ENCODE measurements at regions not wholly inside any gene's neighbourhood (a gene's known extent, or its start where the extent isn't known, plus 50 kb on each side); places are given as distances from the start of the nearest gene placed in this dataset.

DNA sequence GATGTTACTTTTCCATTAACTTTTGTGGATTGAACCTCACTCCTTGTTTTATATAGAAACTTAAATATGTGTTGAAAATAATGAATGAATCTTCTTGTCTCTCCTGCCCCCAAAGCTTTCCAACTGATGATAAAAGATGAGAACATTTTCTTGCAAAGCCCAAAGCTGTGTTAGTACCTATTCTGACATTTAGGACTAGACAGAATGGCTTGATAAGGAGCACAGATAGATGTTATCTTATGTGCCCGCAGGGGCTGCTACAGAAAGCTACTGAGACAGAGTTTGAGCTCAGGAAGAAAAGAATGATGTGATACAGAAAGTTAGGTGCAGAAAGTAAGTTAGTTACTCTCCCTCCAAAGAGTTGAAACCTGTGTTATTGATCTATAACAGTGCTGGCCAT lies 109.4 kb upstream of the ATP11B start:
- WGBS (ENCODE audit: insufficient coverage) = 29% methylated on average over 1 of the region's 1 CpG
- Histone ChIP-seq H3K4me1 (ENCODE audit: control insufficient read depth in 1 of 2, extremely low read depth in 1 of 2, insufficient read depth in 2 of 2, low read length in 2 of 2) (peaks cover 3 to 11% of the 10 kb centered on the region in 2 experiments), H3K27ac (ENCODE audit: low read length) (no peak overlapping the region), H3K9me3 (no peaks in the 10 kb centered on the region), H3K4me3 (ENCODE audit: control insufficient read depth in 1 of 2, extremely low read depth in 1 of 2, low read length in 1 of 2) (no peak overlapping the region), H3K36me3 (ENCODE audit: control insufficient read depth in 2 of 2, extremely low read depth in 1 of 2, insufficient read depth in 1 of 2, low read length in 1 of 2) (no peaks in the 10 kb centered on the region), H3K27me3 (replicated peaks in 1 of 2; ENCODE audit: control insufficient read depth in 2 of 2, extremely low read depth in 1 of 2, insufficient read depth in 2 of 2, low read length in 1 of 2) (peaks cover 6 to 31% of the 10 kb centered on the region in 2 experiments)
- no peak for ATAC-seq (replicated peaks in 1 of 4)
- Mint-ChIP-seq H3K36me3 (no peaks in the 10 kb centered on the region), H3K4me3 (peak overlapping the region in 2 of 3 donors; percentile 58 to 72), H3K27ac (no peak overlapping the region), H3K4me1 (peaks cover 10 to 14% (median 11%) of the 10 kb centered on the region in 3 donors), H3K27me3 (peaks cover 39 to 55% of the 10 kb centered on the region in 2 donors), H3K9me3 (no peaks in the 10 kb centered on the region)
- CTCF ChIA-PET = interaction anchor here (0.5 to 1.6 kb wide), 9 partner anchors 26 to 1994 kb away, joined by 3 to 5 read pairs (median 3); no protein-coding TSS in a partner anchor
- DNase-seq = no peak
- POLR2A ChIA-PET = no interaction called here

DNA sequence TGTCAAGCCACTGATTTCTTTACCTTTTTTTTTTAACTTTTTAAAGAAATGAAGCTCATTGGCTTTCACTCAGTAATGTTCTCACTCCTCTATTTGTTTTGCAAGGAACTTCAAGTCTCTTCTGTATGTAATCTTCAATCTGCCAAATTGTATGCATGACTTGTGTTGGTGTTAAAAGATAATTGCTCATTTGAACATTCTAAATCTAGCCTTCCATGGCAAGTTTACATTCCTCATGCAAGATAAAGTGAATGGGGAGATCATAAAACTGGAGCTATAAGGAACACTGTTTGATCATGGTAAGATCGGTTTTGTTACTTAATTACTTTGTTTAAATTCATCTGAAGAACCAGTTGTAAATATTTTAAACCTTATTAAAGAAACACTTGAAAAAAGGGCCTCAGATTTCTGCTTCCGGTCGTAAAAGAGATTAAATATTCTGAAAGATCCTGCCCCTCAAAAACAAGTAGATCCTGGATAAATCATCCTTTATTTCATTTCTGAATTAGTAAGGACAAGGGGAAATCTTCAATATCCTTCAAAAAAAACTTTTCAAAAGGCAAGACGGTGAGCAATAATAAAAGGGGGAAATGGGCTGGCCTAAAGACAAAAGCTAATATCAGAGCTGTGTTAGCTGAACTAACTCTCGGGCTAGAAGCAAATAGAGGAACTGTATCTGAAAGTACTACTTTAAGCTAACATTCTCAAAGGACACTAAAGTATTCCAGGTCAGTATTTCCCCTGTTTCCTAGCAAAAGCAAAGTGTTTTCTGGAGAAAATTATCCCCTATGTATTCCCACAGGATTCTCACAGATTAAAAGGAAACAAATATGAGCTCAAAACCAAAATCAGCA lies 107.0 kb upstream of the ATP11B start:
- no CpG with 5 or more reads among the region's 5 CpGs for WGBS (ENCODE audit: insufficient coverage)
- H3K4me1 Mint-ChIP-seq = peaks cover 10 to 14% (median 11%) of the 10 kb centered on the region in 3 donors

GRCh38 chr3:182690172-182690571 lies 103.1 kb upstream of the ATP11B start:
- Histone ChIP-seq H3K9me3 (no peaks in the 10 kb centered on the region), H3K4me3 (ENCODE audit: control insufficient read depth in 1 of 2, extremely low read depth in 1 of 2, low read length in 1 of 2) (no peak overlapping the region), H3K27ac (ENCODE audit: low read length) (no peak overlapping the region), H3K36me3 (ENCODE audit: control insufficient read depth in 2 of 2, extremely low read depth in 1 of 2, insufficient read depth in 1 of 2, low read length in 1 of 2) (no peaks in the 10 kb centered on the region), H3K27me3 (replicated peaks in 1 of 2; ENCODE audit: control insufficient read depth in 2 of 2, extremely low read depth in 1 of 2, insufficient read depth in 2 of 2, low read length in 1 of 2) (peaks cover 0 to 20% of the 10 kb centered on the region in 2 experiments), H3K4me1 (ENCODE audit: control insufficient read depth in 1 of 2, extremely low read depth in 1 of 2, insufficient read depth in 2 of 2, low read length in 2 of 2) (no peaks in the 10 kb centered on the region)
- H3K9me3 Mint-ChIP-seq = no peaks in the 10 kb centered on the region
- CTCF ChIA-PET = no interaction called here
- no peaks in the 10 kb centered on the region for H3K4me1 Mint-ChIP-seq
- no peak overlapping the region for H3K4me3 Mint-ChIP-seq
- ATAC-seq (replicated peaks in 1 of 4) (no peak), DNase-seq (no peak)
- 70% methylated on average over 2 of the region's 2 CpGs for WGBS (ENCODE audit: insufficient coverage)
- POLR2A ChIA-PET = no interaction called here
- no peak overlapping the region for H3K27ac Mint-ChIP-seq
- peaks cover 26 to 40% of the 10 kb centered on the region in 2 donors for H3K27me3 Mint-ChIP-seq
- H3K36me3 Mint-ChIP-seq = no peaks in the 10 kb centered on the region

More for the DNA sequence above, 107.0 kb upstream of the ATP11B start:
- Histone ChIP-seq H3K36me3 (ENCODE audit: control insufficient read depth in 2 of 2, extremely low read depth in 1 of 2, insufficient read depth in 1 of 2, low read length in 1 of 2) (no peaks in the 10 kb centered on the region), H3K9me3 (no peaks in the 10 kb centered on the region), H3K27me3 (replicated peaks in 1 of 2; ENCODE audit: control insufficient read depth in 2 of 2, extremely low read depth in 1 of 2, insufficient read depth in 2 of 2, low read length in 1 of 2) (peaks cover 6 to 34% of the 10 kb centered on the region in 2 experiments), H3K27ac (ENCODE audit: low read length) (no peak overlapping the region), H3K4me1 (ENCODE audit: control insufficient read depth in 1 of 2, extremely low read depth in 1 of 2, insufficient read depth in 2 of 2, low read length in 2 of 2) (peaks cover 3 to 11% of the 10 kb centered on the region in 2 experiments), H3K4me3 (ENCODE audit: control insufficient read depth in 1 of 2, extremely low read depth in 1 of 2, low read length in 1 of 2) (no peak overlapping the region)
- Mint-ChIP-seq H3K27ac (no peak overlapping the region), H3K4me3 (no peak overlapping the region), H3K9me3 (no peaks in the 10 kb centered on the region), H3K27me3 (peaks cover 39 to 61% of the 10 kb centered on the region in 2 donors), H3K36me3 (no peaks in the 10 kb centered on the region)
- DNase-seq (no peak), ATAC-seq (replicated peaks in 1 of 4) (no peak)
- ChIA-PET CTCF (interaction anchor here (0.7 to 1.0 kb wide), 3 partner anchors 22 to 1361 kb away, joined by 3 to 12 read pairs (median 3); no protein-coding TSS in a partner anchor), POLR2A (interaction anchor here in 1 of 2 donors (1.6 kb wide), 1 partner anchor 9 kb away, joined by 3 read pairs; no protein-coding TSS in a partner anchor)

GRCh38 chr3:182692021-182692420 lies 101.3 kb upstream of the ATP11B start:
- no peak for ATAC-seq (replicated peaks in 1 of 4)
- no peak overlapping the region for H3K27ac ChIP-seq (ENCODE audit: low read length)
- no peak overlapping the region for H3K4me3 Mint-ChIP-seq
- ChIA-PET POLR2A (no interaction called here), CTCF (interaction anchor here in 1 of 2 donors (0.7 kb wide), 1 partner anchor 9 kb away, joined by 6 read pairs; no protein-coding TSS in a partner anchor)
- no peaks in the 10 kb centered on the region for H3K4me1 ChIP-seq (ENCODE audit: control insufficient read depth in 1 of 2, extremely low read depth in 1 of 2, insufficient read depth in 2 of 2, low read length in 2 of 2)
- H3K4me1 Mint-ChIP-seq = no peaks in the 10 kb centered on the region
- peaks cover 10 to 22% of the 10 kb centered on the region in 2 donors for H3K27me3 Mint-ChIP-seq
- 80% methylated on average over 1 of the region's 6 CpGs for WGBS (ENCODE audit: insufficient coverage)
- H3K36me3 ChIP-seq (ENCODE audit: control insufficient read depth in 2 of 2, extremely low read depth in 1 of 2, insufficient read depth in 1 of 2, low read length in 1 of 2) = no peaks in the 10 kb centered on the region
- no peak for DNase-seq
- no peak overlapping the region for H3K4me3 ChIP-seq (ENCODE audit: control insufficient read depth in 1 of 2, extremely low read depth in 1 of 2, low read length in 1 of 2)
- H3K27ac Mint-ChIP-seq = no peak overlapping the region
- no peaks in the 10 kb centered on the region for H3K9me3 ChIP-seq
- no peaks in the 10 kb centered on the region for H3K9me3 Mint-ChIP-seq
- H3K27me3 ChIP-seq (replicated peaks in 1 of 2; ENCODE audit: control insufficient read depth in 2 of 2, extremely low read depth in 1 of 2, insufficient read depth in 2 of 2, low read length in 1 of 2) = peaks cover 0 to 17% of the 10 kb centered on the region in 2 experiments
- H3K36me3 Mint-ChIP-seq = no peaks in the 10 kb centered on the region

GRCh38 chr3:182692695-182693094 lies 100.6 kb upstream of the ATP11B start:
- H3K27me3 Mint-ChIP-seq = peaks cover 8 to 17% of the 10 kb centered on the region in 2 donors
- no peaks in the 10 kb centered on the region for H3K9me3 Mint-ChIP-seq
- no peak overlapping the region for H3K27ac Mint-ChIP-seq
- H3K36me3 Mint-ChIP-seq = no peaks in the 10 kb centered on the region
- no CpG with 5 or more reads among the region's 1 CpG for WGBS (ENCODE audit: insufficient coverage)
- Histone ChIP-seq H3K36me3 (ENCODE audit: control insufficient read depth in 2 of 2, extremely low read depth in 1 of 2, insufficient read depth in 1 of 2, low read length in 1 of 2) (no peaks in the 10 kb centered on the region), H3K27me3 (replicated peaks in 1 of 2; ENCODE audit: control insufficient read depth in 2 of 2, extremely low read depth in 1 of 2, insufficient read depth in 2 of 2, low read length in 1 of 2) (peaks cover 0 to 11% of the 10 kb centered on the region in 2 experiments), H3K9me3 (no peaks in the 10 kb centered on the region), H3K27ac (ENCODE audit: low read length) (no peak overlapping the region), H3K4me3 (ENCODE audit: control insufficient read depth in 1 of 2, extremely low read depth in 1 of 2, low read length in 1 of 2) (no peak overlapping the region), H3K4me1 (ENCODE audit: control insufficient read depth in 1 of 2, extremely low read depth in 1 of 2, insufficient read depth in 2 of 2, low read length in 2 of 2) (no peaks in the 10 kb centered on the region)
- POLR2A ChIA-PET = no interaction called here
- CTCF ChIA-PET = no interaction called here
- ATAC-seq (replicated peaks in 1 of 4) = no peak
- DNase-seq = no peak
- no peaks in the 10 kb centered on the region for H3K4me1 Mint-ChIP-seq
- H3K4me3 Mint-ChIP-seq = no peak overlapping the region

DNA sequence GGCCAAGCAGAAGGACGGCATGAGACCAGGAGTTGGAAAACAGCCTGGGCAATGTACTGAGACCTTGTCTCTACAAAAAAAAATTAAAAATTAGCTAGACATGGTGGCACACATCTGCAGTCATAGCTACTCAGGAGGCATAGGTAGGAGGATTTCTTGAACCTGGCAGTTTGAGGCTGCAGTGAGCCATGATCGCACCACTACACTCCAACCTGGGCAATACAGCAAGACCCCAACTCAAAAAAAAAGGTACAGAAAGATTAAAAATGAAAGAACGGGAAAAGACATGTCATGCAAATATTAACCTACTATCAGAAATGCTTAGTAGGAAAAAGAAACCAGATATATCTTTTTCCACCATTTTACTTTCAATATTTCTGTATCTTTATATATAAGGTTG lies 99.6 kb upstream of the ATP11B start:
- no peak overlapping the region for H3K4me3 ChIP-seq (ENCODE audit: control insufficient read depth in 1 of 2, extremely low read depth in 1 of 2, low read length in 1 of 2)
- WGBS (ENCODE audit: insufficient coverage) = no CpG with 5 or more reads among the region's 3 CpGs
- H3K27ac Mint-ChIP-seq = no peak overlapping the region
- DNase-seq = no peak
- no peaks in the 10 kb centered on the region for H3K9me3 ChIP-seq
- H3K27ac ChIP-seq (ENCODE audit: low read length) = no peak overlapping the region
- CTCF ChIA-PET = no interaction called here
- peaks cover 0 to 8% of the 10 kb centered on the region in 2 experiments for H3K27me3 ChIP-seq (replicated peaks in 1 of 2; ENCODE audit: control insufficient read depth in 2 of 2, extremely low read depth in 1 of 2, insufficient read depth in 2 of 2, low read length in 1 of 2)
- no peaks in the 10 kb centered on the region for H3K4me1 ChIP-seq (ENCODE audit: control insufficient read depth in 1 of 2, extremely low read depth in 1 of 2, insufficient read depth in 2 of 2, low read length in 2 of 2)
- no peaks in the 10 kb centered on the region for H3K9me3 Mint-ChIP-seq
- H3K4me3 Mint-ChIP-seq = no peak overlapping the region
- H3K36me3 Mint-ChIP-seq = no peaks in the 10 kb centered on the region
- ATAC-seq (replicated peaks in 1 of 4) = no peak
- peaks cover 4 to 9% of the 10 kb centered on the region in 2 donors for H3K27me3 Mint-ChIP-seq
- POLR2A ChIA-PET = no interaction called here
- no peaks in the 10 kb centered on the region for H3K36me3 ChIP-seq (ENCODE audit: control insufficient read depth in 2 of 2, extremely low read depth in 1 of 2, insufficient read depth in 1 of 2, low read length in 1 of 2)
- no peaks in the 10 kb centered on the region for H3K4me1 Mint-ChIP-seq
